ENCODE measurements at regions not wholly inside any gene's neighbourhood (a gene's known extent, or its start where the extent isn't known, plus 50 kb on each side); places are given as distances from the start of the nearest gene placed in this dataset.

DNA sequence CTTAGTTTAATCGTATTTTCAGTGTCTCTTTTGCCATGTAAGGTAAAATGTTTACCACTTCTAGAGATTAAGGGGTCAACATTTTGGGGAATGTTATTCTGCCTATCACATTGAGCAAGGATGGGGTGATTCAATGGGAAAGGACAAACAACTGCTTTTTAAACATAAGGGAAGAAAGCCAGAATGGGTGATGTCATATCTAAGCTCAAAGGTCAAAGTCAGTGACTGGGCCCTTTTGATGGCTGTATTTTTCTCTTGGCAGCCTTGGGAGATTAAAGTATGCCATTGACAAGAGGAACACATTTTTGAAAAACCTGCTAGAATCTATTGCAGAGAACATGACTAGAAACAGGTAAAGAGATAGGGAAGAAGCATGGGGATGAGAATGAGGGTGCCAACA lies 477.3 kb upstream of the IRAK1BP1 start:
- H3K79me2 ChIP-seq (ENCODE audit: control insufficient read depth, low read length), result no peaks in the 10 kb centered on the region
- H3K27ac ChIP-seq (ENCODE audit: low read depth, low read length), result no peak overlapping the region
- no peaks in the 10 kb centered on the region for H4K20me1 ChIP-seq (ENCODE audit: control insufficient read depth, insufficient read depth, low read depth, low read length)
- no peaks in the 10 kb centered on the region for H3K27me3 ChIP-seq (ENCODE audit: control insufficient read depth, low read length)
- no peaks in the 10 kb centered on the region; the same call in 1 of the 2 replicates for H3K9me3 ChIP-seq (ENCODE audit: control insufficient read depth, insufficient read depth, low read length)
- TF ChIP-seq, protein P1, sequence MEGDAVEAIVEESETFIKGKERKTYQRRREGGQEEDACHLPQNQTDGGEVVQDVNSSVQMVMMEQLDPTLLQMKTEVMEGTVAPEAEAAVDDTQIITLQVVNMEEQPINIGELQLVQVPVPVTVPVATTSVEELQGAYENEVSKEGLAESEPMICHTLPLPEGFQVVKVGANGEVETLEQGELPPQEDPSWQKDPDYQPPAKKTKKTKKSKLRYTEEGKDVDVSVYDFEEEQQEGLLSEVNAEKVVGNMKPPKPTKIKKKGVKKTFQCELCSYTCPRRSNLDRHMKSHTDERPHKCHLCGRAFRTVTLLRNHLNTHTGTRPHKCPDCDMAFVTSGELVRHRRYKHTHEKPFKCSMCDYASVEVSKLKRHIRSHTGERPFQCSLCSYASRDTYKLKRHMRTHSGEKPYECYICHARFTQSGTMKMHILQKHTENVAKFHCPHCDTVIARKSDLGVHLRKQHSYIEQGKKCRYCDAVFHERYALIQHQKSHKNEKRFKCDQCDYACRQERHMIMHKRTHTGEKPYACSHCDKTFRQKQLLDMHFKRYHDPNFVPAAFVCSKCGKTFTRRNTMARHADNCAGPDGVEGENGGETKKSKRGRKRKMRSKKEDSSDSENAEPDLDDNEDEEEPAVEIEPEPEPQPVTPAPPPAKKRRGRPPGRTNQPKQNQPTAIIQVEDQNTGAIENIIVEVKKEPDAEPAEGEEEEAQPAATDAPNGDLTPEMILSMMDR (IDR thresholded peaks at IDR 0.05; ENCODE audit: low read depth, low read length, poor library complexity, severe bottlenecking), result no peak
- no peak for TF ChIP-seq EZH2phosphoT487 (IDR thresholded peaks at IDR 0.05; ENCODE audit: borderline replicate concordance, low read length)
- H3K4me1 ChIP-seq (ENCODE audit: control insufficient read depth, low read length), result no peaks in the 10 kb centered on the region
- H3K9me2 ChIP-seq (replicated peaks; ENCODE audit: control insufficient read depth, low read length), result no peaks in the 10 kb centered on the region; the same call in 1 of the 2 replicates
- no peak overlapping the region for H3K4me3 ChIP-seq (ENCODE audit: low read length)
- H3K36me3 ChIP-seq (ENCODE audit: control insufficient read depth, low read length), result no peaks in the 10 kb centered on the region
- H3F3A ChIP-seq (ENCODE audit: control insufficient read depth, insufficient read depth), result no peaks in the 10 kb centered on the region
- no peak overlapping the region for H3K4me2 ChIP-seq (ENCODE audit: low read length)

DNA sequence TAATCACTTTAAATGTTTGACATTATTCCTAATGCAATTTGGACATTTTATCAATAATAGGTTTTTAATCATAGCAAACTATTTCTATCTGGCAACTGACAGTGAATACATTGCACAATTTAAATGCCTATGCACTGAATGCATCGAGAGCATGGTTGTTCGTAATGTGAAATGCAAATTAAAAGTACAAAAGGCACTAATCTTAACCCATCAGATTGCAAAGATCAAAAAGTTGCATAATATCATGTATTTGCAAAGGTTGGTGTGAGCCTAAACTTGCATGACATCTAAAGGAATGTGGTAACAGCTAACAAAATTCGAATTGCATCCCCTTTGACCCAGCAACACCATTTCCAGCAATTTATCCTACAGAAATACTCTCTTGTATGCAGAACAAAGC lies 469.9 kb upstream of the IRAK1BP1 start:
- no peaks in the 10 kb centered on the region; the same call in 1 of the 2 replicates for H3K9me2 ChIP-seq (replicated peaks; ENCODE audit: control insufficient read depth, low read length)
- H3F3A ChIP-seq (ENCODE audit: control insufficient read depth, insufficient read depth), result no peaks in the 10 kb centered on the region
- no peaks in the 10 kb centered on the region for H3K4me1 ChIP-seq (ENCODE audit: control insufficient read depth, low read length)
- H3K4me2 ChIP-seq (ENCODE audit: low read length), result no peak overlapping the region
- H3K4me3 ChIP-seq (ENCODE audit: low read length), result no peak overlapping the region
- H3K79me2 ChIP-seq (ENCODE audit: control insufficient read depth, low read length), result no peaks in the 10 kb centered on the region
- H3K36me3 ChIP-seq (ENCODE audit: control insufficient read depth, low read length), result no peaks in the 10 kb centered on the region
- TF ChIP-seq, protein P1 (IDR thresholded peaks at IDR 0.05; ENCODE audit: low read depth, low read length, poor library complexity, severe bottlenecking), result no peak
- H3K9me3 ChIP-seq (ENCODE audit: control insufficient read depth, insufficient read depth, low read length), result no peaks in the 10 kb centered on the region
- no peaks in the 10 kb centered on the region for H4K20me1 ChIP-seq (ENCODE audit: control insufficient read depth, insufficient read depth, low read depth, low read length)
- H3K27me3 ChIP-seq (ENCODE audit: control insufficient read depth, low read length), result no peaks in the 10 kb centered on the region
- H3K27ac ChIP-seq (ENCODE audit: low read depth, low read length), result no peak overlapping the region

DNA sequence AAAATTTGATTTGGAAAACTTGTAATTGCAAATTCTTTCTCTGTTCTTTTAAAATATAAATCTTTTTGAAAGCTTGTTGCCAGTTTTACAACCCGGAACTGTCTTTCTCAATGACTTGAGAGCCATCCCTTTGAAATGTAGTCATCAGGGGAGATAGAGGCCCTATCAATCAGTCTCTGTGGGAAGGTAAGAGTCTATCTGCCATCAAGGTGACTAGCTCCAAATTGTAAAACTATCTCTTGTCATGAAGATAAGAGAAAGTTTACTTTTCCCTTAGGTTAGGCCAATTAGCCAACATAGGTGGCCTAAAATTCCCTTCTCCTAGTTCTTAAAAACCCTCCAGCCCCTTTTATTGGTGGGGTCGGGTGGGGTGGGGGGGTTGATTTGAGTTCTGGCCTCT lies 469.1 kb upstream of the IRAK1BP1 start:
- no peaks in the 10 kb centered on the region; the same call in 1 of the 2 replicates for H3K9me2 ChIP-seq (replicated peaks; ENCODE audit: control insufficient read depth, low read length)
- no peaks in the 10 kb centered on the region for H3K9me3 ChIP-seq (ENCODE audit: control insufficient read depth, insufficient read depth, low read length)
- no peaks in the 10 kb centered on the region for H3K4me1 ChIP-seq (ENCODE audit: control insufficient read depth, low read length)
- H3K27me3 ChIP-seq (ENCODE audit: control insufficient read depth, low read length), result no peaks in the 10 kb centered on the region
- H3K79me2 ChIP-seq (ENCODE audit: control insufficient read depth, low read length), result no peaks in the 10 kb centered on the region
- H3K4me3 ChIP-seq (ENCODE audit: low read length), result no peak overlapping the region
- H4K20me1 ChIP-seq (ENCODE audit: control insufficient read depth, insufficient read depth, low read depth, low read length), result no peaks in the 10 kb centered on the region
- TF ChIP-seq, protein P1 (IDR thresholded peaks at IDR 0.05; ENCODE audit: low read depth, low read length, poor library complexity, severe bottlenecking), result no peak
- no peak for TF ChIP-seq EZH2phosphoT487 (IDR thresholded peaks at IDR 0.05; ENCODE audit: borderline replicate concordance, low read length)
- H3K4me2 ChIP-seq (ENCODE audit: low read length), result no peak overlapping the region
- H3K27ac ChIP-seq (ENCODE audit: low read depth, low read length), result no peak overlapping the region
- no peaks in the 10 kb centered on the region for H3F3A ChIP-seq (ENCODE audit: control insufficient read depth, insufficient read depth)
- H3K36me3 ChIP-seq (ENCODE audit: control insufficient read depth, low read length), result no peaks in the 10 kb centered on the region

DNA sequence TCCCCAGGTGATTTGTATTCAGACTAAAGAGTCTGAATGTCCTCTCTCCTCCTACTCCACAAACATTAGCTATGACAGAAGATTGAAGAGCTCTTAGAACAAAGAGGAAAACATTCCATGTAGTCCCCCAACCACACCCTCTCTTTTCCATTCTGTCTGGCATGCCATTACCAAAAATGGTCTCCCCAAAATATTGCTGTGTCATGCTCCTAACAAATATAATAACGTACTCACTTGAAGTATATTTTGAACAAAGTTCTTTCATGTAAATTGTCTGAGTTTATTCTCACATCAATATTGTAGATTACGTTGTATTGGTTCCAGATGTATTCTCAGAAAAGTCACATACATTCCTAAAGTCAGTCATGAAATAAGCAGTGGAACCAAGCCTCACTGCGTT lies 467.3 kb upstream of the IRAK1BP1 start:
- H3K4me3 ChIP-seq (ENCODE audit: low read length), result no peak overlapping the region
- H3K4me2 ChIP-seq (ENCODE audit: low read length), result no peak overlapping the region
- H3K79me2 ChIP-seq (ENCODE audit: control insufficient read depth, low read length), result no peaks in the 10 kb centered on the region
- no peaks in the 10 kb centered on the region for H3F3A ChIP-seq (ENCODE audit: control insufficient read depth, insufficient read depth)
- no peaks in the 10 kb centered on the region for H3K36me3 ChIP-seq (ENCODE audit: control insufficient read depth, low read length)
- no peak overlapping the region for H3K27ac ChIP-seq (ENCODE audit: low read depth, low read length)
- H3K4me1 ChIP-seq (ENCODE audit: control insufficient read depth, low read length), result no peaks in the 10 kb centered on the region
- H3K27me3 ChIP-seq (ENCODE audit: control insufficient read depth, low read length), result no peaks in the 10 kb centered on the region
- H3K9me2 ChIP-seq (replicated peaks; ENCODE audit: control insufficient read depth, low read length), result no peaks in the 10 kb centered on the region
- H4K20me1 ChIP-seq (ENCODE audit: control insufficient read depth, insufficient read depth, low read depth, low read length), result no peaks in the 10 kb centered on the region
- H3K9me3 ChIP-seq (ENCODE audit: control insufficient read depth, insufficient read depth, low read length), result no peaks in the 10 kb centered on the region
- TF ChIP-seq EZH2phosphoT487 (IDR thresholded peaks at IDR 0.05; ENCODE audit: borderline replicate concordance, low read length), result no peak
- TF ChIP-seq, protein P1 (IDR thresholded peaks at IDR 0.05; ENCODE audit: low read depth, low read length, poor library complexity, severe bottlenecking), result no peak

All from DOHH2 (cell line).